GM21717 (cell line): ENCODE measurements at regions not wholly inside any gene's neighbourhood (a gene's known extent, or its start where the extent isn't known, plus 50 kb on each side); places are given as distances from the start of the nearest gene placed in this dataset.

Experiments used
- ATAC-seq: cut with Tn5 transposase; IDR thresholded peaks from one replicate; pipeline ENCODE4 v1.9.1; 2021; ENCODE audit warnings: mild to moderate bottlenecking, moderate library complexity; ENCODE audit not compliant: unreplicated experiment

DNA sequence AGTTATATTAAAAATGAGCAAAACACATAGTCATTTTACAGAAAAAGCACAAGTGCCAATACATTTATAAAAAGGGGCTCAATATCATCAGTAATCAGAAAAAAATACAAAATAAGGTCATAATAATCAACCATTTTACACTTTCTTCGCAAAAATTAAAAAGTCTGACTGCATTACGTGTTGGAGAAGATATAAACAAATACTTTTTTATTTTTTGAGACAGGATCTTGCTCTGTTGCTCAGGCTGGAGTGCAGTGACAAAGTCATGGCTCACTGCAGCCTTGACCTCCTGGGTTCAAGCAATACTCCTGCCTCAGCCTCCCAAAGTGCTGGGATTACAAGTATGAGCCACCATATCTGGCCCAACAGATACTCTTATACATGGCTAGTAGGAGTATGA lies 181.5 kb upstream of the DIO3 start:
- no peak for ATAC-seq

DNA sequence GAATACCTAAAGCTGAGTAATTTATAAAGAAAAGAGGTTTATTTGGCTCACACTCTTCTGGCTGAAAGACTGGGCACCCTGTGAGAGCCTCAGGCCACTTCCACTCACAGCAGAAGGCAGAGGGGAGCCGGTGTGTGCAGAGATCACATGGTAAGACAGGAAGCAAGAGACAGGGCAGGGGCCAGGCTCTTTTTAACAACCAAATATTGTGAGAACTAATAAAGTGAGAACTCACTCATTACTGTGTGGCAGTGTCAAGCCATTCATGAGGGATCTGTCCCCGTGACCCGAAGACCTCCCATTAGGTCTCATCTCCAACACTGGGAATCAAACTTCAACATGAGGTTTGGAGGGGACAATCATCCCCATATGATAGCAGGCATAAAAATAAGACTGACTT lies 180.8 kb upstream of the DIO3 start:
- ATAC-seq: no peak

DNA sequence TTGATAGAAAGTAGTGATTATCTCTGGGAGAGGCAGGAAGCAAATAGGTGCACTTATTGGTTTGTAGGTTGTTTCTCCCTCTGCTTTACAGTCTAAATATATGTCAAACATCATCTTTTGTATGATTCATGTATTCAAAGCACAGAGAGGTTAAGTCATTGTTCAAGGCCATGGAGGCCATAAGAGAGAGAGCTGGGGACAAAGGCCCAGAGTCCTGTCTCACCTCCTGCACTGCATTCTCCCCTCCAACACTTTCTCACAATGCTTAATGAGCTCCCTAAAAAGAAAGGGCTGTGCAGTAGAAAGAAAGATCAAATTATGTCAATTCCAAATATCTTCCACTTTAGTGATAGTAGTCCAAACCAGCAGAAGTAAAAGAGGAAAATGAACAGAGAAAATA lies 180.4 kb upstream of the DIO3 start:
- no peak for ATAC-seq

DNA sequence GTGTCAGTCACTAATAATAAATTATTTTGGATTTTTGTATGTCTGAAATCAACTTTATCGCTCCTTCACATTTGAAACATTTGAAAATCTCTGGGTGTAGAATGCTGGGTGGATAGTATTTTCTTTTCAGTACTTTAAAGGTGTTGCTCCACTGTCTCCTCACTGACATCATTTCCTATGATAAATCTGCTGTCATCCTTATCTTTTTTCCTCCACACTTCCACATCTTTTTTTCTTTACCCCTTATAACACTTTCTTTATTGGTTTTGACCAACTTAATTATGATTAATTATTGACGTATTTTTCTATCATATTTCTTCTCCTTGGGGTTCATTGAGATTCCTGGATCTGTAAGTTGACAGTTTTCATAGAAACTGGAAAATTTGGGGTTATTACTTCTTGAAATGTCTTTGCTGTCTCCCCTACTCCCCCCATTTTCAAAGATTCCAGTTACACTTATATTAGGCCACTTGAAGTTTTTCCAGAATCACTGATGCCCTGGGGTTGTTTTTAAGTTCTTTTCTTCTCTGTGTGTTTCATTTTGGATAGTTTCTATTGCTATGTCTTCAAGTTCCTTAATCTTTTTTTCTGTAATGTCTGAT lies 177.5 kb upstream of the DIO3 start:
- ATAC-seq: no peak

DNA sequence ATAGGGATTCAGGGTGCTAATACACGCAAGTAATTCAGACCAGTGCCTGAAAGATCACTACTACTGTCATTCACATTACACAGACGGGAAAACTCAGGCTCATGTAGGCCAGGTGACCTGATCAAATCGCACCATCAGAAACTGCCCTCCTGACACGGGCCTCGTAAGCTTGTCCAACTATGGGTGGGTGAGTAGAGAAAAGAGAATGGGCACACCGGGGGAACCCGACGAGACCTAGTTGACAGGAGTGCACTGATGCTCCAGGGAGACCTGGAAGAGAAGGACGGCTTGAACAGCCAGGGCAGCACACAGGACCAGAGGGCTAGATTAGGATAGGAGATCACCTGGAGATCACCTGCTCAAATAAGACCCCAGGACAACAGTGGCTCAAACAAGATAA lies 166.9 kb upstream of the DIO3 start:
- ATAC-seq: no peak

DNA sequence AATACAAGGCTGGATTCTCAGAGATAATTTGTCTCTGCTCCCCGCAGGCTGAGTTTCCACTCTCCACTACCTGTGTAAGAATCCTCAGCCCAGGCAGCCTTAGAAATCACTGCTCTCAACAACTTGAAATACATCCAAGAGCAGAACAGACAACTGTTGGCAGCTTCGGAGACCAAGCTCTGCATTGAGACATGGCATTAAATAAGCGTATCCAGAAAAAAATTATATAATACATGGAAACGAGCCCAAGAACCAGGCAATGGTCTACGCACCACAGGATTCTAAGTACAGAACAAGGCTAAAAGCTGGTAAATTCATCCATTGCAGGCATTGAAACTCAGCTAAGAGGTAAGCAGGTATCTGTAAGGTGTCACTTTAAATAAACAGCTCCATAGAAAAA lies 165.5 kb upstream of the DIO3 start:
- ATAC-seq: no peak

DNA sequence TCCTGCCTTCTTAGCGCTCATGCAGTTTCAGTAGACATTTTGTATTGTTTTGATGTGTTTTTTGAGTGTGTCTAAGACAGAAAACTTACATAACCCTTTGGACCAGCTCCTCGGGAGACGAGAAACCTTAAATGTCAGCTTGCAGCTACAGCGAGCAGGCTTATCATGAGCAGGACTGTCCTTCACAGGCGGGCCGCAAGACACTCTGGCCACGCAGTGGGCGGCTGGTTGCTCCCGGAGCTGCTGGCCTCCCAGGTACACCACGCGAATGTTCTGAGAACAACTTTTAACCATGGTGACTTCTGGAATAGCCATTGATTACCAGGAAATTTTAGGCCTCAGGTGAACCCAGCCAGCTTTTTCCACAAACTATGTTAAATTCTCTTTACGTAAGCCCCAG lies 164.1 kb upstream of the DIO3 start:
- ATAC-seq: no peak

DNA sequence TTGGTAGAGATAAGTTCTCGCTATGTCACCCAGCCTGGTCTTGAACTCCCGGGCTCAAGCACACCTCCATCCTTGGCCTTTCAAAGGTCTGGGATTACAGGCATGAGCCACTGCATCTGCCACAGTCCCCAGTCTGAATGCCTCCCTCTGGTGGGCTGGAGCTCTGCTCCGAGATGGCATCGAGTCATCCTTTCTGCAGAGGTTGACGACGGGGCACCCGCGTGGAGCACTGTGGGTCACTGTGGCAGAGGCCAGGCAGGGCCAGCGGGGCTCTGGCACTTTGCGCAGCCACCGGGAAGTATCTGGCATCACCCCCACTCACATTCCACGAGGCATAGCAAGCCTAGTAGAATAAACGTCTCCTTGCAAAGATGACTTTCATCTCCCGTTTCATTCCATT lies 163.3 kb upstream of the DIO3 start:
- no peak for ATAC-seq

DNA sequence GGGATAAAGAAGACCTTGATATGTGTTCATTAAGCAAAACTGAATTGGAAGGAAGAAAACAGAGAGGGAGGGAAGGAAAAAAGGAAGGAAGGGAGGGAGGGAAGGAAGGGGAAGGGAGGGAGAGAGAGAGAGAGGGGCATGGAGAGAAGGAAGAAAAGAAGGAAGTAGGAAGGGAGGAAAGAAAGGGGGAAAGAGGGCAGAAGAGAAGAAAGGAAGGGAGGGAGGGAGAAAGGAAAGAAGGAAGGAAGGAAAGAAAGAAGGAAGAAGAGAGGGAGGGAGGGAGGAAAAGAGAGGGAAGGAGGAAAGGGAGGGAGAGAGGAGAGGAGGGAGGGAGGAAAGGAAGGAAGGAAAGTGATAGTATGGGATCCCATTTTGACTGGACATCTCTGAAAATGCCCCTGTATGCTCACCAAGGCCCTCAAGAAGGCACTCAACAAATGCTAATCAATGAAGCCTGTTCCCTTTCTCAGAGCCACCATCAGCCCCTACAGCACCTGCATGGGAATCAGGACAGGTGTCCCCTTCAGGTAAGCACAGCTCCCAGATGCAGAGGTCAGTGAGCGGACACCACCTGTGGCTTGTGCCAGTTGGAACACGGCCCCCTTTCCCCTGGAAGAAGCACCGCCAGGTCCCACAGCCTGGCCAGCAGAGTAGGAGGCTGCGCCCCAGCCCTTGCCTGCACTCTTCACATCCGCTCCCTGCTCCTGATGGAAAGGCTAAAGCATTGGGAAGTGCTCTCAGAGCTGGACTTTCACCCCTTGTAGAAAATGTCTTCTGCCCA lies 161.4 kb upstream of the DIO3 start:
- ATAC-seq: no peak

DNA sequence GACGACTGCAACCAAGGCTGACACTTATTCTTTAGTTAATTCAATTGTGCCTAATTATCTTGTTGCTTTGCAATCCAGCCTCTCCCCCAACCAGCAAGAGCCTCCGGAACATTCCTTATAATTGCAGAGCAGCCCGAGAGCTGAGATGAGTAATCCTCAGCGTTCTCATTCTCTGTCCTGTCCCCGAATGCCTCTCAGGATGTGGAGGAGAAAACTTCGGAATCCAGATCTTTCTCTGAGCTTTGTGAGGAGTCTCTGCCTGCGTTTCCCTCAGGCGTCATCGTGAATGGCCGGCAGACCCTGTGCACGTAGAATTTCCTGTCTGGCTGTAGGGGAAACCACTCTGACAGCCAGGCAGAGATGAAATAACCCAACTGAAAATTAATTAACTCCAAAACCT lies 160.5 kb upstream of the DIO3 start:
- ATAC-seq: no peak

DNA sequence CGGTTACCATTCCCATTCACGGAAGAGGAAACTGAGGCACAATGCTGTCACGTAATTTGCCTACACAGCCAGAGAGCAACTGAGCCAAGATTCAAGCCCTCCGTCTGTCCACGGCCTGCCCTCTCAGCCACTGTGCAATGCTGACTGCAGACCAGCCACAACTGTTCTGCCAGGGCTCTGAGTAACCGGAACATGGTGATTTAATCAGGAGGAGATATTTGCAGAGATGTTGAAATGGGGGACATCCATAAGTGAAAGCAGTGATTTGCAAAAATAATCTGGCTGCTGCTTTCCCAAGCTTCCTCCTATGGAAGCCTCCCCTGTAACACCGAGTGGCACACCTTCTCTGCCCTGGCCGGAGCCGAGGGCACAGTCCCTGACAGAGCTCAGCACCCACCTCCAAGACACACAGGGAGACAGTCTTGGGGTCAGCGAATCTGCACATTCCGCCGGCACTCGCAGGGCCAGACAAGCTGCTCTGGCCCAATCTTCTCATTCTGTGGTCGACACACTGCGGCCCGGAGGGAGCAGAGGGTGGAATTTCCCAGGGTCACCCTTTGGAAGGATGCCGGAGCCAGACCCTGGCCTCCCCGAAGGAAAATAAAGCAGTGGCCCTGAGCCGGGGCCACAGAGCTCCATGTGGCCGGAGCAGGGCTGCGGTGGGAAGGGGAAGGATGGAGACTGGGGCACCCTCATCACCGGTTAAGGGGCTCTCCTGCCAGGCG lies 158.2 kb upstream of the DIO3 start:
- ATAC-seq: no peak

DNA sequence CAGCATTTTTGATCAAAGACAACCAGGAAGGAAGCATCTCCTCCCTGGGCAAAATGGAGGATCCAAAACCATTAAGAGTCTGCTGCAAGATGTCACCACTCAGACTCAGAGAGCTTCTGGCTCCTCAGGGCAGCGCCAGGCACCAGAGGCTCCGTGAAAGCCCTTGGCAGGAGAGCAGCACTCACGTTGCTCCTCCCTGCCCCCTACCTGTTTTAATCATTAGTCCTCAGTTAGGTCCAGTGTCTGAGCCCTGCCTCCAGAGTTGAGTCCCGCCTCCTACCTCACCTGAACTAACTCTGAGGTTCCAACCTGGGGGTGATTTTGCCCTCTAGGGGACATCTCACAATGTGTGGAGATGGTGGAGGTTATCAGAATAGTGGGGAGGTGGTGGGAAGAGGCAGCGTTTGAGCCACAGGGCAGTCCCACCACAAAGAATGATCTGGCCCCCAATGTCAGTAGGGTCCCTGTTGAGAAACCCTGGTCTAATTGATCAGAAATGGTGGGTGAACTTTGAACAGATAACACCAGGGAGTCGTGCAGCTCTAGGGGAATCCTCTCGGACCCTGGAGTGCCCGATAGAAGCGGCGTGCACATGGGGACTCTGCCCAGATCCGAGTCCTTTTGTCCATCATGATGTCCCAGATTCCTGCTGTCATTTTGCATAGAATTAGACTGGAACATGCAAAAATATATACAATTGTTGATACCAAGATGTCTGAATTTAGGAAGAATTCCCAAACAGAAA lies 156.7 kb upstream of the DIO3 start:
- no peak for ATAC-seq

DNA sequence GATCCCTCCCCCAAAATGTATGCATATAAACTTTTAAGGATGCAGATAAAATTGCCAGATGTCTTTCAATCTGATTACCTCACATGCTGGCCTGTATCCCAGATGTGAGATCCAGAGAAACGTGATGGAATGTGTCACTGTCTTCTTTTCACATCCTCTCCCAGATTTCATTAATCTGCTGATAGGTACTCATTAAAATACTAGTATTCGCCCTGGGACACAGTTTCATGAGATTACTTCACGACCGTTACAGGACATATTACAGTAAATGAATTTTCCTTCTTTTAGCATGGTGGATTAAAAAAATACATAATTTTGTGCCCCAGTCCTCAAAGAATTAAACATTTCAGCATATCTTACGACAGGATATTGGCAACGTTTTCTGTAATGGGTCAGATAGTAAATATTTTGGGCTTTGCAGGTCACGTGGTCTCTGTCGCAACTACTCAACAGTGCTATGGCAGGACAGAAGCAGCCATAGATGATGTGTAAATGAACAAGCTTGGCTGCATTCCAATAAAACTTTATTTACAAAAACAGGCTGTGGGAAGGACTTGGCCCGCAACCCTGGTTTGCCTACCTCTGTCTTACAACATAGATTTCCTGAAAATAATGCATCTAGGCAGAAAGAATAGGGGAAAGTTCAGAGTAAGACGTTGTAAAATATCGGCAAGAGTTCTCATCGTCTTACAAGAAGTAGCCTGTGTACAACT lies 156.0 kb upstream of the DIO3 start:
- no peak for ATAC-seq

DNA sequence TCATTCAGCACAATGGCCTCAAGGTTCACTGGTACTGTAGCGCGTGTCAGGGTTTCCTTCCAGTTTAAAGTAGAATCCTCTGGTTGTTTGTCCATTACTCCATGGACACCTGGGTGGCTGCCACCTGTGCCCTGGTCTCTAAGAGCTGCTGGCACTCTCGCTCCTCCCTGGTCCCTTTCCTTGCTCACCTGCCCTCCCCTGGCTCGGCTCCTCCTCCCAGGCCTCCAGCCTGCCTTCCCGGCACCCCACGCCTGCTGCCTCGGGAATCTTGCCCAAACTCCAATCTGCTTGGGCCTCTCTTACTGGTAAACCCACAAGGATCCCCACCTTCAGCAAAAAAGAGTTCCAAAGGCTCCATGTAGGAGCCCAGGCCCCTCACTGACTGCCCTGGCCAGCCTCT lies 154.4 kb upstream of the DIO3 start:
- ATAC-seq: no peak

DNA sequence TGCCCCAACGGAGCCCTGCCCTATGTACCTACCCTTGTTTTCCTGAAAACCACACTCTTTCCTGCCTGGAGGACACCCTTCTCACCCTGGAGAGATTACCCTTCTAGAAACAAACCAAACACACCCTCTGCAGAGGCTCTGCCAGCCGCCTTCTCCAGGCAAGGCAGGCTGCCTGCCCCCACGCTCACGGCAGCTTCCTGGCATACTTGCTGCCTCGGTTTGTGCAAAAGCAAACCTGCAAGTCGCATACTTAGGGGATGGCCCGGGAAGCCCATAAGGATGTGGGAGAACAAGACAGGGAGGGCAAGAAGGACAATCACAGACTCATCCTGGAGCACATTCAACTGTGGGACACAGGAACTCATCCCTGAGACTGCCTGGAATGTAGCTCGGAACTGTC lies 154.0 kb upstream of the DIO3 start:
- ATAC-seq: no peak

DNA sequence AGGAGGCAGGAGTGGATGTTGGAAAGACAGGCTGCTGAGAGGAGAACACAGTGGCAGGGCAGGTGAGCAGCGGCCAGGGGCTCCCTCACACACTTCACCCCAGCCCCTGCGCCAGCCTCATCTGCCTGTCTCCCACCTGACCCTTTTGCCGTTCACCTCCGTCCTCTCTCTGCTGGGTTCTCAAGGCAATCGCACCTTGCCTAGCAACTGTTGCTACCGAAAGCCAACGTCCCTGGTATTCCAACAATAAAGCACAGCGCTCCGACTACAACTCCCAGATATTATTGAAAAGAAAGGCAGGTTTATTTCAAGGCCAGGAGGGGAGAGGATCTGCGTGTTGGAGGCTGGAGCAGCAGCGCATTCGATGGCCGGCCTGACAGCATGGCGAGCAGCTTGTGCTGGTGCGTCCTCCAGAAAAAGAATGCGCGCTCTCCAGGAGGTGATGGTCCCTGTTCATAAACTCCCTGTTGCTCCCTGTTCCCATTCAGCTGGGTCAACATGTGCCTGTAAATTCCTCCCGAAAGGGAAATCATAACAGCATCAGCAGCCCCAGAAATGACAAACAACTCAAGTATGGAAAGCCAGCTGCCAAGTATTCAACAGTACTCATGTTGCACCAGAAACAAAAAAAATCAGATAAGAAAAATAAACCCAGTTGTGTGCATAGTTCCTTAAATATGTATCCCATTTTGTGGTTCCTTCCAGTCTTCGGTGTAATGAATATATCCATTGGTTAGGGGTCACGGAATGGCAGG lies 153.0 kb upstream of the DIO3 start:
- ATAC-seq: no peak

DNA sequence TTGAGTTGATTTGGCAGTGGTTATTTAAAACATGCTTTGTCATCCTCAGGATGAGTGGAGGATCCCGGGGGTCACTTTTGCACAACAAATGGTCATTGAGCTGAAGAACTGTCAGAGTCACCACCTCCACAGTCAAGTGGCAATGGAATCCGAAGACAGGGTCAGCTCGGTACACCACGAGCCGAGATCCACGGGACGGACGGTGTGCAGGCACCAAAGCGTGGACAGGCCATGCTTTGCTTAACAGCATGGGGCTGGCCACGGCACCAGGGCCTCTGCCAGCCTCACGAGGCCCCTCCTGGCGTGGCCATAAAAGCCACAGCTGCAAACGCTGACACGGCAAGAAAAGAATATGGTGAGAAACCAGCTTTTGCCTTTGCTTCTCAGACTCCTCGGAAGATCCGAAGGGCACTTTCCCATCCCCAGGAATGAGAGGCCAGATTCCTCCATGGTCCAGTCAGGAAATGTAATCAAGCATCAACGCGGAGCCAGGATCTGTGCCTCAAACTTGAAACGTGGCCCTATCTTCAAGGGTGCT lies 152.2 kb upstream of the DIO3 start:
- ATAC-seq: no peak

DNA sequence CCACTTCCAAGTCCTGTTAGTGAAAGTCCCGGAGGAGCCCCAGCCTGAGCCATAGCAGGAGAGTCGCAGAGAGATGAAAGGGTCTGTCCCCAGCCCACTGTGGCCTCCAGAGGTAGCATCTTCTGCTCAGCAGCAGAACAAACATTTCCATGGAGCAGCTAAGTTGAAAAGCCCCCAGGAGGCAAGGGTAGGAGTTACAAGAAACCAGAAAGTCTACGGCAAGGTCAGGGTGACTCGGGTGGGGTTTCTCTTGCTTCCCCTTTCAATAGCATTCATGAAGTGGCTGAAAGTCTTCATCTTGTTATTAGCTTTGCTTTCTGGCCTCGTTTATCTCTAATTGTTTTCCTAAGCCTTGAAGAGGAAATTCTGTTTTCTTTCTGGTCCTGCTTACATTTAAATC lies 151.2 kb upstream of the DIO3 start:
- ATAC-seq: no peak

DNA sequence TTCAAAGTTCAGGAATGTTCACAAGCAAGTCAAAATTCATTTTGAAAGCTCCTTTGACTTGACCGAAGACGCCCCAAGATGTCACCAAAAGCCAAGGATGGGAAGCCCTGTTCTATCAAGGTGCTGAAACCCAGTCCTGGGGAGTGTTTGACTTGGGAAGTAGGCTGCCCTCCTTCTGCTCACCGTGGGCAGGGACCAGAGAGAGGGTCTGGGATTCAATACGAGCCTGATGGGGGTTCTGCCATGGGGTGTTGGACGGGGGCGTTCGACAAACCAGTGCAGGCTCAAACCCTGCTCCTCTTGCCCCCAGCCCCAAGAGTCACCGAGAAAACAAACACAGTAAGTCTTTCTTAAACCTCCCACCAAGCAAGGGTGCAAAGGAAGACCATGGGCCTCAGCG lies 150.1 kb upstream of the DIO3 start:
- no peak for ATAC-seq

DNA sequence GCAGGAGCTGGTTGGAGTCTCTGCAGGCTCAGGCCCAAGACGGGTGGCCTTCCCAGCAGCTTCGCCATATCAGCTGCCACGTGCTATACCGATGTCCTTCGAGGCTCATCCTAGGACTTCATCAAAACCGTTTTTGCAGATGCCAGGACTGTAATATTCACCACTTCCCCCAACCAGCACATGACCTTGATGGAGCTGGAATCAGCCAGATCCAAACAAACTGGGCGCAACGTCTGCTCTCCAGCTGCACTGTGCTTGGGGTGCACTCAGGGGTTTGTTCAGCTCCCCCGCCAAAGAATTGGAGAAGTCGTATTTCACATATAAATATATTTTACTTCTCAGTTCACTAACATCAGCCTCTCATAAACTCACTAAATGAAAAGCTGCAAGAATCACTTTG lies 149.5 kb upstream of the DIO3 start:
- no peak for ATAC-seq
